ENCODE measurements at regions not wholly inside any gene's neighbourhood (a gene's known extent, or its start where the extent isn't known, plus 50 kb on each side); places are given as distances from the start of the nearest gene placed in this dataset.

- 72 to 96% methylated on average over 4 of the region's 4 CpGs for WGBS, 2 donors
- intact Hi-C loops (cut with DNase I; ENCODE audit: low total_unique reads) = no loop called here
- no peak for DNase-seq (ENCODE audit: low spot score in 2 of 2)
- TF ChIP-seq CTCF (IDR thresholded peaks at IDR 0.05) (no peak), POLR2A (IDR thresholded peaks at IDR 0.05) (no peak)
- H3K4me3 ChIP-seq (ENCODE audit: low read depth, poor library complexity, severe bottlenecking) = no peak overlapping the region
Observed at GRCh38 chr18:27869735-27870134, 307.2 kb downstream of the CDH2 start.

- 91 to 95% methylated on average over 1 of the region's 1 CpG for WGBS, 2 donors
- TF ChIP-seq CTCF (IDR thresholded peaks at IDR 0.05) (no peak), POLR2A (IDR thresholded peaks at IDR 0.05) (no peak)
- DNase-seq (ENCODE audit: low spot score in 2 of 2) = no peak
- intact Hi-C loops (cut with DNase I; ENCODE audit: low total_unique reads) = no loop called here
- no peak overlapping the region for H3K4me3 ChIP-seq (ENCODE audit: low read depth, poor library complexity, severe bottlenecking)
Observed at GRCh38 chr18:27865431-27865830, 311.5 kb downstream of the CDH2 start.

GRCh38 chr18:27863780-27864430 is 313.0 kb downstream of the CDH2 start:
- intact Hi-C loops (cut with DNase I; ENCODE audit: low total_unique reads) = no loop called here
- DNase-seq (ENCODE audit: low spot score in 2 of 2) = no peak
- no peak overlapping the region for H3K4me3 ChIP-seq (ENCODE audit: low read depth, poor library complexity, severe bottlenecking)
- 53 to 81% methylated on average over 4 of the region's 4 CpGs for WGBS, 2 donors
- no peak for TF ChIP-seq CTCF (IDR thresholded peaks at IDR 0.05)
- no peak for TF ChIP-seq POLR2A (IDR thresholded peaks at IDR 0.05)

- WGBS, 2 donors = 77 to 78% methylated on average over 7 of the region's 7 CpGs
- no peak for DNase-seq (ENCODE audit: low spot score in 2 of 2)
- no peak overlapping the region for H3K4me3 ChIP-seq (ENCODE audit: low read depth, poor library complexity, severe bottlenecking)
- TF ChIP-seq POLR2A (IDR thresholded peaks at IDR 0.05) (no peak), CTCF (IDR thresholded peaks at IDR 0.05) (no peak)
- intact Hi-C loops (cut with DNase I; ENCODE audit: low total_unique reads) = no loop called here
Observed at GRCh38 chr18:27862041-27862682, 314.8 kb downstream of the CDH2 start.

DNA sequence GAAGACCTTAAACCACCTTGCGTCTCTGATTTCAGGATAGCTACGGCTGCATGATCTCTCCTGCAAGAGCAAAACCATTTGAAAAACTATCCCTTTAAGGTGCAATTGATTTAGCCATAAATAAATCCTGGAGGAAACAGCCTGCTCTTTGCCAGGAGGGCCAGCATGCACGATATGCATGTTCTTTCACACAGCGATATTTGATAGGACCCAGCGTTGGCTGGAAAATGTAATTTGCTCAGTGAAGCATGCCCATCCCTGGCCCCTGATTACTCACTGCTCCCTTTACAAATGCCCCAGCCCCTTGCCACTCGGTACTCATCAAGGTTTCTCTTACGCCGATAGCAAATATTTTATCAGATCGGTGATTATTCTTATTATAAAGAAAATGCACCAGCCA is 315.4 kb downstream of the CDH2 start:
- H3K4me3 ChIP-seq (ENCODE audit: low read depth, poor library complexity, severe bottlenecking) = no peak overlapping the region
- DNase-seq (ENCODE audit: low spot score in 2 of 2) = no peak
- WGBS, 2 donors = 65 to 74% methylated on average over 9 of the region's 9 CpGs
- intact Hi-C loops (cut with DNase I; ENCODE audit: low total_unique reads) = no loop called here
- TF ChIP-seq CTCF (IDR thresholded peaks at IDR 0.05) = no peak
- TF ChIP-seq POLR2A (IDR thresholded peaks at IDR 0.05) = no peak

DNA sequence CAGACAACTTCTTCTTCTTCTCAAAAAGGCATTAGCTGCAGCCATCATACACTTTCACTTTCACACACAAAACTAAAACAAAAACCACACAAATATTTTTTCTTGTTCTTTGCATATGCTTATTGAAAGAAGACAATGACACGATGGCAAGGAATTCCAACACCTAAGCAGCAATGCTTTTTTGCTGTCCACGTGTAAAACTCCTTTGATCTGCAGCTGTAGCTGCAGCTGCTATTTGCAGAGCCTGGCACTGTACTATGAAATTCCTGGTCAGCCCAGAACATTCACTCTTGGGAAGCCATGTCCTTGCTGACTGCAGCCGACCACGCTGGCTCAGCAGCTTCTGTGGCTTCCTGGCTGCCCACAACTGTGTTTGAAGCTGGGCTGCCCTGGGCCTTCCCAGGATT is 316.2 kb downstream of the CDH2 start:
- H3K4me3 ChIP-seq (ENCODE audit: low read depth, poor library complexity, severe bottlenecking) = no peak overlapping the region
- WGBS, 2 donors = 38 to 42% methylated on average over 4 of the region's 4 CpGs
- intact Hi-C loops (cut with DNase I; ENCODE audit: low total_unique reads) = no loop called here
- no peak for DNase-seq (ENCODE audit: low spot score in 2 of 2)
- TF ChIP-seq POLR2A (IDR thresholded peaks at IDR 0.05) = no peak
- no peak for TF ChIP-seq CTCF (IDR thresholded peaks at IDR 0.05)

Data from lower leg skin (tissue), 4 donors.